ENCODE measurements at regions not wholly inside any gene's neighbourhood (a gene's known extent, or its start where the extent isn't known, plus 50 kb on each side); places are given as distances from the start of the nearest gene placed in this dataset.

DNA sequence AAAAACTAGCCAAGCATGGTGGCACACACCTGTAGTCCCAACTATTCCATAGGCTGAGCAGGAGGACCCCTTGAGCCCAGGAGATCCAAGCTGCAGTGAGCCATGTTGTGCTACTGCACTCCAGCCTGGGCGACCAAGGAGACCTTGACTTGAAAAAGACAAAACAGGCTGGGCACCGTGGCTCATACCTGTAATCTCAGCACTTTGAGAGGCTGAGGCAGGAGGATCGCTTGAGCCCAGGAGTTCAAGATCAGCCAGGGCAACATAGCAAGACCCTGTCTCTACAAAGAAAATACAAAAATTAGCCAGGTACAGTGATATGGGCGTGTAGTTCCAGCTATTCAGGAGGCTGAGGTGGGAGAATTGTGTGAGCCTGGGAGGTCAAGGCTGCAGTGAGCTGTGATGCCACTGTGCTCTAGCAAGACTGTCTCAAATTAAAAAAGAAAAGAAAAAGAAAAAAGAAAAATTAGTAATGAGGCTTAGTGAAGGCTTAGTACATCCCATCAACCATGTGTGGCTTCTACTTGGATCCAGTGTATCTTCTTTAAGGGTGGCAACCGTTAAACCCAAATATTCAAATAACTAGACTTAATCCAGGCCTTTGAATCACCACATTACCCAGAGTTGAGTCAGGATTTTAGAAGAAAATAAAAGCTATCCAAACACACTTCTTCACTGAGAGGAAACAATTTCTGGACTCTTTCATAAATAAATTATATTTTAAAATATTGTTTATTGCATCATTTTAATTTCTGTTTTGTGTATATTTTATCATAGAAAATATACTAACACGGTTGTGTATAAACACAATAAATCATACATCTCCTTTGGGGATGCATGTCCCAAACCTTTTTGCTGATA, 74.3 kb upstream of the RAB4A start:
- 85 to 92% (median 91%) methylated on average over 6 of the region's 6 CpGs for WGBS, 4 donors
- no peak overlapping the region for H3K4me3 ChIP-seq
- no peaks in the 10 kb centered on the region for H3K9me3 ChIP-seq
- TF ChIP-seq, protein P1, sequence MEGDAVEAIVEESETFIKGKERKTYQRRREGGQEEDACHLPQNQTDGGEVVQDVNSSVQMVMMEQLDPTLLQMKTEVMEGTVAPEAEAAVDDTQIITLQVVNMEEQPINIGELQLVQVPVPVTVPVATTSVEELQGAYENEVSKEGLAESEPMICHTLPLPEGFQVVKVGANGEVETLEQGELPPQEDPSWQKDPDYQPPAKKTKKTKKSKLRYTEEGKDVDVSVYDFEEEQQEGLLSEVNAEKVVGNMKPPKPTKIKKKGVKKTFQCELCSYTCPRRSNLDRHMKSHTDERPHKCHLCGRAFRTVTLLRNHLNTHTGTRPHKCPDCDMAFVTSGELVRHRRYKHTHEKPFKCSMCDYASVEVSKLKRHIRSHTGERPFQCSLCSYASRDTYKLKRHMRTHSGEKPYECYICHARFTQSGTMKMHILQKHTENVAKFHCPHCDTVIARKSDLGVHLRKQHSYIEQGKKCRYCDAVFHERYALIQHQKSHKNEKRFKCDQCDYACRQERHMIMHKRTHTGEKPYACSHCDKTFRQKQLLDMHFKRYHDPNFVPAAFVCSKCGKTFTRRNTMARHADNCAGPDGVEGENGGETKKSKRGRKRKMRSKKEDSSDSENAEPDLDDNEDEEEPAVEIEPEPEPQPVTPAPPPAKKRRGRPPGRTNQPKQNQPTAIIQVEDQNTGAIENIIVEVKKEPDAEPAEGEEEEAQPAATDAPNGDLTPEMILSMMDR (IDR thresholded peaks at IDR 0.05) = no peak
- no peak for TF ChIP-seq POLR2A (IDR thresholded peaks at IDR 0.05)
- H3K27ac ChIP-seq = no peak overlapping the region
- no peaks in the 10 kb centered on the region for H3K36me3 ChIP-seq
- intact Hi-C loops (cut with DNase I) = no loop called here
- H3K4me1 ChIP-seq = peaks cover 0 to 36% (median 0%) of the 10 kb centered on the region in 12 donors
- no peak for ATAC-seq
- no peak for DNase-seq
- peaks cover 0 to 4% (median 0%) of the 10 kb centered on the region in 9 donors for H3K27me3 ChIP-seq

DNA sequence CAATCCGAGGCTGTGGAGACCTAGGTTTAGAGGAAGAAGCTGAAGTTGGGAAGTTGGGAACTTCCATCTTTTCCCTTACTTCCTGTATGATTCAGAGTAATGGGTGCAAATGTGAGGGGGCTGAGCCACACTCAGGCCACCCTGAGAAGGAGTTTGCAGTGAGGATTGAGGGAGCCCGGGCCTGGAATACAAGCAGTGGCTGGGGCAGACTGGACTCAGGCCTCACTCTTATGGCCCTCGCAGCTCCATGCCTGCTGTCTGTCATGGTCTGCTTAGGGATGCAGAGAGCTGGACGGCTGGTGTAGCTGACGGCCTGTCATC, 73.7 kb upstream of the RAB4A start:
- intact Hi-C loops (cut with DNase I) = no loop called here
- 66 to 85% (median 82%) methylated on average over 5 of the region's 5 CpGs for WGBS, 4 donors
- Histone ChIP-seq H3K9me3 (no peaks in the 10 kb centered on the region), H3K4me1 (peaks cover 0 to 30% (median 0%) of the 10 kb centered on the region in 12 donors), H3K27ac (no peak overlapping the region), H3K27me3 (peaks cover 0 to 4% (median 0%) of the 10 kb centered on the region in 9 donors), H3K4me3 (no peak overlapping the region), H3K36me3 (no peaks in the 10 kb centered on the region)
- no peak for ATAC-seq
- DNase-seq = no peak
- TF ChIP-seq, protein P1 (IDR thresholded peaks at IDR 0.05) = no peak
- no peak for TF ChIP-seq POLR2A (IDR thresholded peaks at IDR 0.05)

DNA sequence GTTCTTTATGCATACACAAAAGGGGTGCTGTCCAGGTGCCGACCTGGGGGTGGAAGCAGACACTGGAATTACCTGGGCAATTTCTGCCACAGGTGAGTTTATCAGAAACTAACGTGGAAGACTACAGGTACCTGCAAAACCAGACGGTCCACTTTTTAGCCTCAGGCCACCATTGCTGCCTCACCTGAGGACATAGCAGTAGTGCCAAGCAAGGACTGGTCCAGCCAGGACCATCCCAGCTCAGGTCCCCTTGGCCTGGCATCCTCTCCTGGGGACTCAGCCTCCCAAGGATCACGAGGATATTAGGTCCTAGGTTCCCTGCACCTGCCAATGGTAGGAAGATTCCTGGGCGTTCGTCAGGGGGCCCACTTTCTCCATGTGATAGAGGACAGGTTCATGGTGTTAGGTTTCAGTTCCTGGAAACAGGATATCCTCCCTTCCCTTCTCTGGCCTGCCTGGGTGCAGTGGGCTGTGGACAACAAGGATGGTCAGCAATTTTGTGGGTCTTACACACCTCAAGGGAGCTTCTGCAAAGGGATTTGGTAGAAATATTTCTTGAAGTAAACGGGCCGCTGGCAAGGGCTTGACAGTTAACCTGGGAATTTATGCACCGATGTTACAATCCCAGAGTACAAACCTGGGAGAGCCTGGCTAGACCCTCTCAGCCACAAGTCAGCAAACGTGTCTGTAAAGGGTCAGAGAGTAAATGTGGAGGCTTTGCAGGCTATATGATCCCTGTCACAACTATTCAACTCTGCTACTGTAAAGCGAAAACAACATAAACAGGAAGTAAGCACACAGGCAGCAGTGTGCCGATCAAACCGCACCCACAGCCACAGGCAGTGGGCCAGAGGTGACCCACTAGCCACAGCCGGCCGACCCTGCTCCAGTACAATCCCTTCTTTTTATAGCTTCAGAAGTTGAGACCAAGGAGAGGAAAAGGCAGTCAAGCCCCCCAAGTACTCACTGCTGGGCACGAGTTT, 71.4 kb upstream of the RAB4A start:
- WGBS, 4 donors = 55 to 68% (median 61%) methylated on average over 13 to 16 of the region's 16 CpGs
- intact Hi-C loops (cut with DNase I) = no loop called here
- H3K36me3 ChIP-seq = no peaks in the 10 kb centered on the region
- no peaks in the 10 kb centered on the region for H3K27me3 ChIP-seq
- peak in 3 of 4 donors; percentile 32 to 57 (median 48) for ATAC-seq
- peak in 1 of 5 donors; percentile 34 for DNase-seq
- peaks cover 0 to 20% (median under 1%) of the 10 kb centered on the region in 12 donors for H3K4me1 ChIP-seq
- TF ChIP-seq, protein P1 (IDR thresholded peaks at IDR 0.05) = no peak
- TF ChIP-seq POLR2A (IDR thresholded peaks at IDR 0.05) = no peak
- peak overlapping the region in 1 of 12 donors; percentile 36 for H3K4me3 ChIP-seq
- no peaks in the 10 kb centered on the region for H3K9me3 ChIP-seq
- H3K27ac ChIP-seq = peak overlapping the region in 1 of 12 donors; percentile 70
